Lower leg skin (tissue), 3 donors: ENCODE measurements at regions not wholly inside any gene's neighbourhood (a gene's known extent, or its start where the extent isn't known, plus 50 kb on each side); places are given as distances from the start of the nearest gene placed in this dataset.

Experiments
- POLR2A ChIP-seq, 2 donors: fragments of 450-650 bp; IDR thresholded peaks; one replicate each; pipeline ENCODE4 v1.6.1; 2016 to 2017; ENCODE audit warnings: antibody characterized with exemption in 2 of 2, mild to moderate bottlenecking in 1 of 2, moderate library complexity in 1 of 2
- TF ChIP-seq, protein P1 (sequence below), 3 donors: fragments of 450-650 bp; IDR thresholded peaks; one replicate each; pipeline ENCODE4 v1.5.1; 2016; ENCODE audit warnings: antibody characterized with exemption in 3 of 3, mild to moderate bottlenecking in 3 of 3, moderate library complexity in 2 of 3

GRCh38 chr4:65126200-65126599, 544.1 kb downstream of the EPHA5 start:
- TF ChIP-seq, protein P1, sequence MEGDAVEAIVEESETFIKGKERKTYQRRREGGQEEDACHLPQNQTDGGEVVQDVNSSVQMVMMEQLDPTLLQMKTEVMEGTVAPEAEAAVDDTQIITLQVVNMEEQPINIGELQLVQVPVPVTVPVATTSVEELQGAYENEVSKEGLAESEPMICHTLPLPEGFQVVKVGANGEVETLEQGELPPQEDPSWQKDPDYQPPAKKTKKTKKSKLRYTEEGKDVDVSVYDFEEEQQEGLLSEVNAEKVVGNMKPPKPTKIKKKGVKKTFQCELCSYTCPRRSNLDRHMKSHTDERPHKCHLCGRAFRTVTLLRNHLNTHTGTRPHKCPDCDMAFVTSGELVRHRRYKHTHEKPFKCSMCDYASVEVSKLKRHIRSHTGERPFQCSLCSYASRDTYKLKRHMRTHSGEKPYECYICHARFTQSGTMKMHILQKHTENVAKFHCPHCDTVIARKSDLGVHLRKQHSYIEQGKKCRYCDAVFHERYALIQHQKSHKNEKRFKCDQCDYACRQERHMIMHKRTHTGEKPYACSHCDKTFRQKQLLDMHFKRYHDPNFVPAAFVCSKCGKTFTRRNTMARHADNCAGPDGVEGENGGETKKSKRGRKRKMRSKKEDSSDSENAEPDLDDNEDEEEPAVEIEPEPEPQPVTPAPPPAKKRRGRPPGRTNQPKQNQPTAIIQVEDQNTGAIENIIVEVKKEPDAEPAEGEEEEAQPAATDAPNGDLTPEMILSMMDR (IDR thresholded peaks at IDR 0.05): no peak
- TF ChIP-seq POLR2A (IDR thresholded peaks at IDR 0.05): no peak
